Gastrocnemius medialis (tissue), 4 donors: ENCODE measurements at regions not wholly inside any gene's neighbourhood (a gene's known extent, or its start where the extent isn't known, plus 50 kb on each side); places are given as distances from the start of the nearest gene placed in this dataset.

ENCODE experiments used
- CTCF ChIP-seq, 5 experiments: fragments of 450-650 bp in 3 of 5; fragments of 200-600 bp in 2 of 5; sonication (generic) in 2 of 5; IDR thresholded peaks in 4 of 5; conservative IDR thresholded peaks in 1 of 5; 1 replicate in 4 of 5; 2 replicates in 1 of 5; pipeline ENCODE4 v1.5.1; 2016 to 2019; ENCODE audit warnings: antibody characterized with exemption in 5 of 5, mild to moderate bottlenecking in 3 of 5, moderate library complexity in 3 of 5
- POLR2A ChIP-seq, 2 donors: fragments of 450-650 bp; IDR thresholded peaks; one replicate each; pipeline ENCODE4 v1.6.1; 2017; ENCODE audit warnings: antibody characterized with exemption in 2 of 2, mild to moderate bottlenecking in 2 of 2, moderate library complexity in 2 of 2

- no peak for TF ChIP-seq CTCF (IDR thresholded peaks at IDR 0.05 in 4 of 5, conservative IDR thresholded peaks at IDR 0.05 in 1 of 5)
- no peak for TF ChIP-seq POLR2A (IDR thresholded peaks at IDR 0.05)
Measured at GRCh38 chr22:49192180-49192856, 635.4 kb downstream of the BRD1 start.
